Inferior parietal cortex (tissue), 1 donor: ENCODE measurements at regions not wholly inside any gene's neighbourhood (a gene's known extent, or its start where the extent isn't known, plus 50 kb on each side); places are given as distances from the start of the nearest gene placed in this dataset.

ENCODE experiments used
- DNase-seq: peaks from one replicate; pipeline ENCODE4 v3.0.0-alpha.2; 2016; ENCODE audit errors: extremely low spot score

DNA sequence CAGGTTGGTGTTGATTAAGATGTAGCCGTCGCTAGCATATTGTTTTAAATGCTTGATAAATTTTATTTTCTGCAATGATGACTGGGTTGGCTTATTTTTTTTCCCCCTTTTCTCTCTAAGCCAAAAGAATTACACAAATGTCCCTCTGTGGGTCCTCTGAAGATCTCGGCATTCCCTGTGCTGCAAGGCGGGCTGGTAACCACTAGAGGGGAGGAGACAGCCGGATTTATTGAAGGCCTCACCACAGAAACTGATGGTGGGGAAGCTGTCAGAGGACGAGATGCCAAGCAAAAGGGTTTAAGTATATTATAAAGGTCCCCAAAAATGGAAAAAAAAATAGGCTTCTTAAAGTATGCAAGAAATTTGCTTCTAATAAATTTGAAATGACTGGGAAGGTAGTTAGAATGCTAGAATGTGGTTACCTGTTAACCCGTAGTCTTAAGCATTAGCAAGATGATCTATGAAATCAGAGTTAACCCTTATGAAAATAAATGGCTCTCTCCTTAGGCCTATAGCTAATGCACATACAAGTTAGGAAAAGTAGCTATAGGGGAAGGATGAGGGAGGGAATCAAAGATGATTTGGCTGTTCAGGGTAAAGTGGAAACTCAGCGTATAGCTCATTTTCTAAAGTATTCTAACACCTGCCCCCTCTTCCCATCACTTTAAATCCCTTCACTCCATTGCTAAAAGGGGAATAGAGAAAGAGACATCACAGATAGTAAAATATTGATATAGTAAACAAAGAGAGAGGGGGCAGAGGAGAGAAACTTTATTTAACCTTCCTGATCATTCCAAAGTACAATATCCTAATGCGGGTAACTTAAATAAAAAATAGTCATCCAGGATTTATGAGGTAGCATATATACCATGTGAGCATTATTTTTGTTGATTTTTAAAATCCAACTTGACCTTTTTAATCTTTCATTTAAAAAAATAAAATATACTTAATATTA, 894.5 kb upstream of the POU3F3 start:
- peak; percentile 84 for DNase-seq

DNA sequence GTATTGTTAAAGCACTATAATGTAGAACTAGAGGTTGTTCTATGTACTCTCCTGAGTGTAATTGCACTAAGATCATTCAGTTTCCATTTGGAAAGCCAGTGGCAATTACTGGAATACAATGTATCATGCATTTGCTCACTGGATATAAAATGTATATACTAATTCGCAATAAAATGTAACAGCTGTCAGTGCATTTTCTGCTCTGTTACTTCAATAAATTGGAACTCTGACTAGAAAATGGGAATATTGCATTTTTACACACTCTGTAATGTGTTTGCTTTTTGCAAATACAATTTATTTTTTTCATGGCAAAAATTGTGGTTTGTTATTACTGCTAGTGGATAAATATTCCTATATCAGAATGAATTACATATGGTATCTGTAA, 893.8 kb upstream of the POU3F3 start:
- no peak for DNase-seq

DNA sequence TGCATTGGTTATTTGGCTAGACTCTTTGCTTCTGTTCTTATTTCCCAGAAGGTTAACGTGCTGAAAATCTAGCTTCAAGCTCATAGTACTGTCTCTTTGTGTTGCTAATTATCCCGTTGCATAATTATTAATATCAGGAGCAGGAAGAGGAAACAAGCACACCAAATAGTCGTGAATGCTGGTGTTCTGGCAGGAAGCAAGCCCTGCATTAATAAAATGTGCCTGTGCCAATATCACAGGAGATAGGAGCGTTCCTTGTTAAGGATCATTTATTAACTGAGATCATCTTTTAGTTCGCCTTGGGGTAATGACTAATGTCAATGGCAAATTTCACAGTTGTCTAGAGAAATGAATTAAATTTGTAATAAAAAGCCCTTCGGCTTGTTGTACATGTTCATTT, 893.0 kb upstream of the POU3F3 start:
- DNase-seq, result no peak

DNA sequence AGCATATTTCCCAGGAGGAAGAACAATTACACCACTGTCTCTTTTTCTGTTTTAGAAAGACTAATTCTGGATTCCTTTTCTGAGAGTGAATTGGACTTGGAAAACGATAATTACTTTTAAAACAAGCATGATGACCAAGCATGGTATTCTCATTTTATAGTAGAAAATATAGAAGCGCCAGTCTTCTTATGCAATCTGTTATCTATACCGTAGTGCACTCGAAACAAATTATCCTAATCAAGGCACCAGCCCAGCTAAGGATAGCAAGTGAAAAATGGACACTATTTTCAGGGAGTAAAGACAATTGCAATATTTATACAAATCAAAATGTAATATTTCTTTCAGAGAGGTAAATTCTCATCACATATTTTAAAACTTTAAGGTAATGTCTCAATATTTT, 892.1 kb upstream of the POU3F3 start:
- DNase-seq, result no peak

DNA sequence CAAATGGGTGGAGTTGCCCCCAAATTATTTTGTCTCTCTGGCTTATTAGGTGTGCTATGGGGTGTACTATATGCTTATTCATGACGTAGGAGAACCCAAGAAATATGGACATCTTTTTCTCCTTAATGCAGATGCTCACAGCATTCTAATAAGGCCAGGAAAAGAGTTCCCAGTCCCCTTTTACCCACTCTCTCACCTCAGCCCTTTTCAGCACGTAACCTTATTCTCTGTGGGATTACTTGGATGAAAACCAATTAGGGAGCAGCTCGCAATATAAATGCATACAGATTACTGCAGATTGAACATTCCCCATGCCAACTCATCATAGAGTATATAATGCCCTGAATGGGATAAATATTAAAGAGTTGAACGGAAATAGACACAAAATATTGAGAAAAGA, 891.2 kb upstream of the POU3F3 start:
- no peak for DNase-seq

DNA sequence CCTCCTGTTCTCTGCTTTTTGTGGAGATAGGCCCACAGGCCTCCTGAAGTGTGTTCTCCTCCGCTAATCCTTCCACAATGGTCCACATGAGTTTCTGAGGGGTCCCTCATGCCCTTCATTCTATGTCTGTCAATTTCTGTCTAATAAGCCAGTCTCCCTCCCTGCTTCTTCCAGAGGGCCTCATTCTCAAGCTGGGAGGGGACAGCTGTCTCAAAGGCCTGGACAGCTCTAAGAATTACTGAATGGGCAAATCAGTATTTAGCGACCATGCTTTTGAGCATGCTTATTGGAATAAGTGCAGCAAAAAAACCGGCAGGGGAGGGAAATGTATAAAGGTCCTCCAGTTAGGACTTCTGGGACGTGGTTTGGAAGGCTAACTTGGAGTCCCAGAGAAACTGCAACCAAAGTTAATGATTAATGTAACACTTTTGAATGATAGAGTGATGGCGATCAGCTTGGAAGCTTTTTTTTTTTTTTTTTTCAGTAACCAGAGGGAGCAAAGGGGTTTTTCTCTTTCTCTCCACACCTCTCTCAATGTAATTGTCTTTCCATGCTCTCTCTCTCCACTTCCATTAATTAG, 890.7 kb upstream of the POU3F3 start:
- no peak for DNase-seq

DNA sequence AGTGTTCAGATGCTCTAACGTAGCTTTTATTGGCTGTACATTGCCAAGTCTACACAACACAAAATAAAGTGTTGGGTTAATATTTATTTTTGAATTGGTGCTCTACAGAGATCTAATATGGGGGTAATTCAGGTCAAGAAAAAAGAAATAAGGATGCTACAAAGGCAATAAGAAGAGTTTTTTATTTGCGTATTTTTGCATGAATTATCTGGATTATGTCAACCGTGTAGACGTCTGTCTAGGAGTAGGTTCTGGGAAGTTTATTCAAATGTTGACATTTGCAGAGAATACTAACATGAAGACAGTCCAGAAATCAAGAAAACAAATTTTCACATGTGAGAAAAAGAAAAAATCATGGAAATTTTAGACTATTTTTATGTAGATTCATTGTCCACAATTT, 876.7 kb upstream of the POU3F3 start:
- no peak for DNase-seq

DNA sequence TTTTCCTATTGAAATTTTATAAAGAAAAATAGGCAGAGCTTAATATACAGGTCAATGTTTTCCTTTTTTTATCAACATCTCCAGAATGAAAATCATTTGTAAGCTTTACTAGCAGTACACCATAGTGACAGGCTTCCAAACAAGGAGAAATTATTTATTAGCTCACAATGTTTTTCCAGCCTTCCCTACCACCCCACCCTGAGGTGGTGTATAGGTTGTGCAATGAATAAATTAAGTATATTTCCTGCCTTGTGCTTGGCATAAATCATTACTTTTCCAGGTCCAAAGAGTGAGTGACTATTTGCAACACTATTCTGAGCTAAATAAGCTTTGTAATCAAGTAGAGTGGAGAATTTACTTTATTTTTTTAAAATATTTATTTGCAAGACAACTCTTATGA, 876.2 kb upstream of the POU3F3 start:
- no peak for DNase-seq

DNA sequence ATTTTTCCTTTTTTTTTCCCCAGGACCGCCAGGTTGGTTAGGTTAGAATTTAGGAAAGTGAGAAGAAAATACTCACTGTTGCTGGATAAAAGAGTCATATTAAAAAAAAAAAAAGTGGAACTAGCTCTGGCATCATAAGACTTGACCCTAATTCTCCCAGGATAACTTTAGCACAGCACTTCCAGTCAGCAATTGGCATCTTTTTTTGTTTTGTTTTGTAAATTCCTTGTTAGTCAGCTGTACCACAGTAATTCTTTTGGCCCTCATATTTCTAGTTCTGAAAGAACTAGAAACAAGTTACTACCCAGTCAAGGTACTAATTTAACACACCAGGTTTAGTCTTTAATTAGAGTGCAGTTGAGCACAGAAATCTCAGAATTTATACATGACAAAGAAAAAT, 873.5 kb upstream of the POU3F3 start:
- no peak for DNase-seq

DNA sequence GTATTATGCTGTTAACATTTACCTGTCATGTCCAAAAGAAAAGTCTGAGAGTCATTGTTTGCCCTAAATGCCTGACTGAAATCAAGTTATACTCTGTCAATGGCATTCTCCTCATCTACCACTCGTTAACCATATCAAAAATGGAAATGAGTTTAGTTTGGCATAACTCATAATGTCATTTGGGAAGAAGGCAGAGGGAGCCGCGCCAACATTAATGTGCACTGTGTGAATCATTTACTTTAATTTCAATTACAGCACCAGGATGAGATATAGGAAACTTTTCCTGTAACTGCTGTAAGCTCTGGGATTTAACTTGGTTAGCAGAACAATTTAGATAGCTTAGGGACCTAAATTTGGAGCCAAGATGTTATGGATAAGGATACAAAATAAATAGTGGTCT, 871.2 kb upstream of the POU3F3 start:
- no peak for DNase-seq

DNA sequence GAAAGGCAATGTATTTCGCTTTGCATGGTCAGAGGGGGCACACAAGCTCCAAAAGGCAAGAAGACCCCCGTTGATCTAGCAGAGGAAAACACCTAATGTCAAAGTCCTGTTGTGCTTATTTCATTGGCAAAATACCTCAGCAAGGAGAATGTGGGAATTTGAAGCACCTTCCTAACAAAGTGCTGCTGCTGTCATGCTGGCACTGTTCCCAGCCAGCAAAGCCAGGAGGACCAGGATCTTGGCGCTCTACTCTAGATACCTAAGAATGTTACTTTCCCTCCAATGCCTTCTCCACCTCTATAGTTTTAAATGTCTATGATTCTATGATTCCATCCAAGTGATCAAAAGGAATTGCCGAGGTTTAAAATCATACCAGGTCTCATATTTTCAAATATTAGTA, 867.9 kb upstream of the POU3F3 start:
- no peak for DNase-seq

DNA sequence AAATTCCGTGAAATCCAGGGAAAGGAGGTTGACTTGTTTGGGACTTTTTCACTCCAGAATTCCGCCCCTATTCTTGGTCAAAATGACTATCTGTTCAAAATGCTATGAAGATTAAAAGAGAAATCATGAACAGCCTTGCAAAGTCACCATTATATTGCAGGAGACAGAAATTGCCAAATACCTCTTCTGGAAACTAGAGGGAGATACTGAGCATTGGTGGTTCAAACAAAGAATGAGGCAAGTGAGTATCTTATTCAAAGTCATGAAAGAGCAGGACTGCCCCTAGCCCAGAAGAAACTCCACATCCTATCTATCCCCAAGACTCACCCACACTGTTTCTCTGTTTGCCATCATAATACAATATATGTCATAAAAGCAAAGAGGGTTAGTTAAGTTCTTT, 862.3 kb upstream of the POU3F3 start:
- DNase-seq, result no peak

DNA sequence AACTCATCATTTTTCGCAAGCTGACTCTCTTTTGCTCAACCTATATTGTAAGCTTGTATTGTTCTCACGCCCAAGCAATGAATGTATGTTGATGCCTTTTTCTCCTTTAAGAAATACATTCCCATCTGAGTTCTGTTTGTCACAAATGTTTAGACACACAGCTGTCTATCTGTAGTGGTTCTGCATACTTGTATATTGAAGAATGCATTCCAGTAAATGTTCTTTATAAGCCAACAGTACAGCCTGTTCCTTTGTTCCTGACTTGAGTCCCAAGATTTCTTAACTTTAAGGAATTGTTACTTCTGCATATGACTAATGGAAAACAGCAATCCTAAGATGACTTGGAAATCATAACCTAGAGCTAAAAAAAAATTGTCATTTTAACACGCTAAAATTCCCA, 849.1 kb upstream of the POU3F3 start:
- no peak for DNase-seq

DNA sequence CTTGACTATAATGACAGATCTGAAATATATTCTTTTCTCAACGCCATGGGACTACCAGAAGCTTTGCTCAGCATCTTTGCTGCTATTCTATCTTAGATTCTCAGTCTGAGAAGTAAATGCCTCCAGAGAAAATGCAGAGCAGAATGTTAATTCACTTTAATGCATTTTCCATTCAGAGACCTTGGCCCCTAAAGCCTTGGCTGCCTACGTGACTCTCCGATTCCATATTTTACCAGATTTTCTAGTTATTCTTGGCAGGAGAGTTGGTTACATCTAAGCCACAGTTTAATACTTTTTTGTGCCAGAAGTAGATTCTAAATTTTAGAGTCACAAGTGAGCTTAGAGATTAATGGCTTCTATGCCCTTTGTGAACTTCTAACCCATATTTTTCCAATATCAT, 837.1 kb upstream of the POU3F3 start:
- DNase-seq, result no peak

DNA sequence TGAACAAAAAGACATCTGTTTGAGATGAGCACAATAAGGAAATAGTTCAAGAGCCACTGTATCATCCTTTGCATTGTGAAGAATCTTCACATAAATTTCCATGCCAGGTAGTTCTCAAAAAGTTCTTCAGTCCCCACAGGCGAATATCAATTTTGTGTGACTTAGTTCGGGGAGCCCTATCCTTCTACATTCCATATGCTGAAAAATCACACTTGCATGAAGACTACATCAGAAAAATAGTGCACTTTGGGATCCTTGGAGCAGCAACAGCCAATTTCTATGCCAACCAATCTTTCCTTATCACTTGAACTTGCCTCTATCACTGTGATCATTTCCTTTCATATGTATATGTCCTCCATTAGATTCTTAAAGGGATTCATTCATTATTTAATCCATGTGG, 830.6 kb upstream of the POU3F3 start:
- DNase-seq, result no peak

DNA sequence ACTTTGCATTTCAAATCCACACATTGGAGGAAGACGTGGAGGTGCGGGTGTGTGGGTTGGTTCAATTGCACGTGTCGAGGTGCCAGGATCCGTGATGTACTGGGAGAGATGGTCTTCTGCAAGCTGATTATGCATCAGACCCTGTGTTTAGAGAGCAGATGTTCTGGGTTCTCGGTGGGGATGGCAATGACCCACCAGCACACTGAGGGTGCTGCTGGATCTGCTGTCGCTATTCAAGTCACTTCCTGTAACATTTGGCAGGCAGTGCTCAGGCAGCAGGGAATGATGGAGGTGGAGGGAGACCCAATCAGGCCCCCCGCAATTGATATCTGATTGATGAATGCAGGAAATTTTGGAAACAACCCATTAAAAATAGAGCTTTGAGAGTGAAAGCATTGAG, 830.1 kb upstream of the POU3F3 start:
- DNase-seq, result no peak

DNA sequence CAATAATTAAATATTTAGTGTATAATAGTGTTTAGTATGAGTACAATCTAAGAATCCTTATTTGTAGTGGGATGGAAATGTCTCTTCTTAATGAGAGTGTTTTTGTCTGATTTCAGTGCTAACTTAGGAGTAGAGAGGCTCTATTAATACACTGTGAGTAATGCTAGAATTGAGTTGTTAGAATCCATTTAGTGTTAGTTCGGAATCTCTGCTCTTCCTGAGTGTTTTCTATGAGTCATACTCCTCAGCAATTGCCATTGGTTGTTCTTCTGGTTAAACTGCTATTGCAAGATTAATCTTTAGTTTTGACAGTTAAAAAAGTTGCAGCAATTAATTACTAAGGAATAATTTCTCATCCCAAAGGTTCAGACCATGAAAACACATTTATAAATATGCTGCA, 828.6 kb upstream of the POU3F3 start:
- no peak for DNase-seq

DNA sequence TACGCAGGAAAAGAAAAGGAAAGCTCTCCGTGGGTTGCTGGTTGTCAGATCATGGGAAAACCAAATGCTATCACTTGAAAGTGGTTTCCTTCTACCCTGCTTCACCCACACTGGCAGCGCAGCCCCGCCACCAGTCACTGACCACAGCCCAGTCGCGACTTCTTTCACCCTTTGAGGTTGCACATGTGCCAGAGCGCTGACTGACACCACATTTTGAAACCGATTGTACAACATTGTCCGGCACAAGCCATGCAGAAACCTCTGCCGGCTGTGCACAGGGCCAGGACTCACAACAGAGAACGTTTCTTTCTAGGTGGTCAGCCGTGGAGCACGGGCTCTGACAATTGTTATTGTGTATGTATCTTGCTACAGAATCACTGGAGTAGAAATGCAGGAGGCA, 827.2 kb upstream of the POU3F3 start:
- no peak for DNase-seq

DNA sequence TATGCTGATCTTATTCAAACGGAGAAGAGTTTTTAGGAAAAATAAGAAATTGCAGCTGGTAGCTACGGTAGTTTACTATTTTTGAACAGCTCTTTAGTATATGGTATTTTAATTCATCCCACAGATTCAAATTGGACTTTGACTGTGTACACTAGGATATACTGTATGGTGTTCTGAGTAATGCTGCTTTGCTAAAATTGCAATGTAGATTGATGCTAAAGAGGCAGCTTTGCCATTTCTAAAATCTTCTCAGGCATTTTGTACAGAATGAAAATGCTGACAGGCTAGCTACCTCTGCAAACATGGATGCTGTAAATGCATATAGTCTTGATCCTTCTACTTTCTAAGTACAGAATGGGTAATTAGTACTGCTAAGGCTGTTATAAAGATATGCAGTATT, 826.6 kb upstream of the POU3F3 start:
- no peak for DNase-seq

DNA sequence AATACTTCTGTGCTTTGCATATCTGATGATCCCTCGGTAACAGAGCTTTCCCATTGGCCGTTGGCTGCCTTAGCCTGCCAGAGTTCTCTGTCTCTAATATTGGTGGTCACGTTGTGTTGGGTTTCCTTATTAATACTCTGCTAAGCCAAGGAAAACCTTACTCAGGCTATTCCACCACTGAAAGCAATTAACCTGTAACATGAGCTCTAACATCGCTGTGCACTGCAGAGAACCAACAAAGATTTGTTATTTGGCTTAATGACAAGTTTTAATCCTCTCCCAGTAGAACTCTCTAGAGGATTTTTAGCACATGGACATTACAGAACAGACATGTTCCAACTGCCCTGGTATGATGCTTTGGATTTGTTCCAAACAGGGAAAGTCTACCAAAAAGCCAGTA, 825.9 kb upstream of the POU3F3 start:
- DNase-seq, result no peak

DNA sequence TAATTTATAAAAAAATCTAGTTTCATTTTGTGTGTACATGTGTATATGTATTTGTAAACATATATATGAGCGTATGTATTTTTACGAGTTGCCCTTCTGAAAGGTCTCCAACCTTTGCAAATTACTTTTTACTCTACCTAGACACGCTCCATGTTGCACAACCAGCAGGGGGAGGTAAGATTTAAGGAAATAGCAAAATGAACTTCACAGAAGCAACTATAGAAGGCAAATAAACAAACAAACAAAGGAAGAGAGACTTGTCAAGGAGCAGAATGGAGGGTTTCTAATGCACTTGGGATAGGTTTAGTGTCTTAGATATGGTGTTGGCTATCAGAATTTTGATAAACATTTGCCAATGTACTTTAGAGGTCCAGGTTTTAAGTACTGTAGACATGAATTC, 820.5 kb upstream of the POU3F3 start:
- DNase-seq, result no peak

DNA sequence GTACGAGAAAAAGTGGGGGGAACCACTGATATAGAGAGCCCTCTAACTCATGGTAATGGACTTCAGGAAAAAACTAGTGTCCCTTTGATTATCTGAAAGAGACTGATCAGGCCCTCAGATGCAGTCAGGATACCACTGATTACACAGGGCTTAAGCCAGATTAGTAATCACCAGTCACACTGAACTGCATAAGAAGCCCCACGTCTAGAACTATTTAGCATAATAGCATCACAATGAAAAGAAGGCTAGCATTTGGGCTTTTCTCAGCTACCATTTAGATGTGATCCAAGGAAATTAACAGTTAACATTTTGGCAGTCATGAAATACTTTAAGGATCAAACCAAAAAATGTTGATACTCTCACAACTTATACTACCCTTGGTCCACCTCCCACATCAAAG, 813.1 kb upstream of the POU3F3 start:
- DNase-seq, result no peak

DNA sequence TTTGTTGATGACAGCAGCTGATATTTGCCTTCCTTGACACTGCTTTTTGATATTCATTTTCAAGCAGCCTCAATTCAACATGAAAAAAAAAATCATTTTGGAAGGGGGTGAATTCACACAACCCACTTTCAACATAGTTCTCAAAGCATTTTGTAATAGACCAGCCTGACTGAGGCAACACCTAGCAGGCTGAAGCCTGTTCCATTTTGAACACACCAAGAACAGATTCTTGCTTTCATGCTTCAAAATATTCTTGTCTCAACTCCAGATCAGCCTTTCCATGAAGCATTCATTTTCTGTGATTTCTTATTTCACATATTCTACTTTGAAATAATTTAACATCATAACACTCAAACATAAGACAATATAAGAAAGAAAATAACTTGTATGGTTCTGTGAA, 812.6 kb upstream of the POU3F3 start:
- no peak for DNase-seq

DNA sequence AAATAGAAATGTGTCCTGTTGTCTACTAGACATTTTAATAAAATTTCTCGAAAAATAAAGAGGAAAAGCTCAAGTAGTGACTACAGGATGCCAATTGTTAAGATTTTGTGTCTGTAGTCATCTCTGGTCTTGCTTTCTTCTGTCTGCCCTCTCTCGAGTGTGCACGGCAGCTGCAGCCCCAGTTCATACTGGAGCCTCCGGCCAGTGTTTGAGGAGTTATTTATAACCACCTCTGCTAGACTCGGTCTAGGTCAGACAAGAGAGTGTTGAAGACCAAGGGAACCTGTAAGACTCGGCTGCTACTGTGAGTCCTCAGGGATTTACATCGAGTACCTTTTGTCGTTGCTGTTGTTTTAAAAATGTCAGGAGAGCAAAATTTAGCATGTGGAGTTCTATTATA, 810.1 kb upstream of the POU3F3 start:
- DNase-seq, result no peak
